ENCODE measurements at regions not wholly inside any gene's neighbourhood (a gene's known extent, or its start where the extent isn't known, plus 50 kb on each side); places are given as distances from the start of the nearest gene placed in this dataset.

DNA sequence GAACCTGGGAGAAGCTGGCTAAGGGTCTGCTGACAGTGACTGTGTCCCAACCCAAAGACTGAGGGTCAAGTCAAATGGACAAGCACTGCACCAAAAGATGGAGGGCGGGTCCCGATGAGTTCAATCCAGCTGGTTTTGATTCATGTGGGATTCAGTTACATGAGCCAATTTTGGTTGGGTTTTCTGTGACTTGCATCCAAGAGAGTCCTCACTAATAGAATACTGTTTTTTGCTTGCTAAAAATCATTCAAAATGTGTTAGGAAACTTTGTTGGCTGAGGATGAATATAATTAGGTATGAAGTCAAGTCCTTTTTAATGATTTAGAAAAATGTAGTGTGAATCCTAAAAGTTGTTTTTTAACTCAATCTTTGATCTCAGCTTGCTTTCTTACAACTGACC lies 323.8 kb upstream of the NOX3 start:
- TF ChIP-seq, protein P1, sequence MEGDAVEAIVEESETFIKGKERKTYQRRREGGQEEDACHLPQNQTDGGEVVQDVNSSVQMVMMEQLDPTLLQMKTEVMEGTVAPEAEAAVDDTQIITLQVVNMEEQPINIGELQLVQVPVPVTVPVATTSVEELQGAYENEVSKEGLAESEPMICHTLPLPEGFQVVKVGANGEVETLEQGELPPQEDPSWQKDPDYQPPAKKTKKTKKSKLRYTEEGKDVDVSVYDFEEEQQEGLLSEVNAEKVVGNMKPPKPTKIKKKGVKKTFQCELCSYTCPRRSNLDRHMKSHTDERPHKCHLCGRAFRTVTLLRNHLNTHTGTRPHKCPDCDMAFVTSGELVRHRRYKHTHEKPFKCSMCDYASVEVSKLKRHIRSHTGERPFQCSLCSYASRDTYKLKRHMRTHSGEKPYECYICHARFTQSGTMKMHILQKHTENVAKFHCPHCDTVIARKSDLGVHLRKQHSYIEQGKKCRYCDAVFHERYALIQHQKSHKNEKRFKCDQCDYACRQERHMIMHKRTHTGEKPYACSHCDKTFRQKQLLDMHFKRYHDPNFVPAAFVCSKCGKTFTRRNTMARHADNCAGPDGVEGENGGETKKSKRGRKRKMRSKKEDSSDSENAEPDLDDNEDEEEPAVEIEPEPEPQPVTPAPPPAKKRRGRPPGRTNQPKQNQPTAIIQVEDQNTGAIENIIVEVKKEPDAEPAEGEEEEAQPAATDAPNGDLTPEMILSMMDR (IDR thresholded peaks at IDR 0.05) = no peak
- no peak for TF ChIP-seq POLR2A (IDR thresholded peaks at IDR 0.05)
